ENCODE measurements at regions not wholly inside any gene's neighbourhood (a gene's known extent, or its start where the extent isn't known, plus 50 kb on each side); places are given as distances from the start of the nearest gene placed in this dataset.
"Not testable (repeated sequence)": the region's sequence is repeated elsewhere in the genome, so short reads cannot be mapped to it uniquely, and the experiment has no call there.

- not testable (repeated sequence) for TF ChIP-seq POLR2A (IDR thresholded peaks at IDR 0.05; ENCODE audit: extremely low read depth, insufficient read length); CTCF (IDR thresholded peaks at IDR 0.05; ENCODE audit: low read depth, low read length); MAX (IDR thresholded peaks at IDR 0.05; ENCODE audit: low read depth, low read length); MYC (IDR thresholded peaks at IDR 0.05; ENCODE audit: low read depth, low read length)
These were observed 77.8 kb upstream of the CAB39 start for GRCh38 chr2:230634721-230635313.

Measured in NB4 (cell line).